ENCODE measurements at regions not wholly inside any gene's neighbourhood (a gene's known extent, or its start where the extent isn't known, plus 50 kb on each side); places are given as distances from the start of the nearest gene placed in this dataset.

DNA sequence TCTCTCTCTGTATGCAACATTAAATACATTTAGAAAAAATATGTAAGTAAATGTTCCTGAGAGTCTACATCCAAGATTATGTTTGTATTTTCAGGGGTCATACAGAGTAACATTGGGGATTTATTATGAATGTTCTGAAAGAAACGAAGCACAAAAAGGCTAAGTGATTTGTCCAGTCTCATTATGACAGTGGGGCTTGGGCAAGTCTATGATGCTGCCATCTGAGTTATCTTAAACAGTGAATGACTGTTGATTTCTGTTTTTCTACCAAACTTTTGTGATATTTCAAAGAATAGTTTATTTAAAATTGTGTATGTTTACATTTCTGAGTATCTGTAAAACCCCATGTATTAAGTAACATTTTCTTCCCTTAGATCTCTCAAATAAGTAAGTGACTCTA, 481.2 kb upstream of the ZNF717 start:
- H3K9me3 ChIP-seq: no peaks in the 10 kb centered on the region
- intact Hi-C loops (cut with DNase I): no loop called here
- H3K36me3 ChIP-seq: no peaks in the 10 kb centered on the region
- H3K27ac ChIP-seq (replicated peaks in 1 of 4): no peak overlapping the region
- no peaks in the 10 kb centered on the region for H3K4me1 ChIP-seq
- no peak for TF ChIP-seq POLR2AphosphoS5 (IDR thresholded peaks at IDR 0.05)
- TF ChIP-seq EP300 (IDR thresholded peaks at IDR 0.05): no peak
- TF ChIP-seq POLR2A (IDR thresholded peaks at IDR 0.05; ENCODE audit: low read depth): no peak
- TF ChIP-seq, protein P1, sequence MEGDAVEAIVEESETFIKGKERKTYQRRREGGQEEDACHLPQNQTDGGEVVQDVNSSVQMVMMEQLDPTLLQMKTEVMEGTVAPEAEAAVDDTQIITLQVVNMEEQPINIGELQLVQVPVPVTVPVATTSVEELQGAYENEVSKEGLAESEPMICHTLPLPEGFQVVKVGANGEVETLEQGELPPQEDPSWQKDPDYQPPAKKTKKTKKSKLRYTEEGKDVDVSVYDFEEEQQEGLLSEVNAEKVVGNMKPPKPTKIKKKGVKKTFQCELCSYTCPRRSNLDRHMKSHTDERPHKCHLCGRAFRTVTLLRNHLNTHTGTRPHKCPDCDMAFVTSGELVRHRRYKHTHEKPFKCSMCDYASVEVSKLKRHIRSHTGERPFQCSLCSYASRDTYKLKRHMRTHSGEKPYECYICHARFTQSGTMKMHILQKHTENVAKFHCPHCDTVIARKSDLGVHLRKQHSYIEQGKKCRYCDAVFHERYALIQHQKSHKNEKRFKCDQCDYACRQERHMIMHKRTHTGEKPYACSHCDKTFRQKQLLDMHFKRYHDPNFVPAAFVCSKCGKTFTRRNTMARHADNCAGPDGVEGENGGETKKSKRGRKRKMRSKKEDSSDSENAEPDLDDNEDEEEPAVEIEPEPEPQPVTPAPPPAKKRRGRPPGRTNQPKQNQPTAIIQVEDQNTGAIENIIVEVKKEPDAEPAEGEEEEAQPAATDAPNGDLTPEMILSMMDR (IDR thresholded peaks at IDR 0.05): no peak
- H3K27me3 ChIP-seq: no peaks in the 10 kb centered on the region
- WGBS: 36% methylated on average over 1 of the region's 1 CpG
- H3K4me3 ChIP-seq: no peak overlapping the region
- no peak for DNase-seq (ENCODE audit: extremely low spot score)

DNA sequence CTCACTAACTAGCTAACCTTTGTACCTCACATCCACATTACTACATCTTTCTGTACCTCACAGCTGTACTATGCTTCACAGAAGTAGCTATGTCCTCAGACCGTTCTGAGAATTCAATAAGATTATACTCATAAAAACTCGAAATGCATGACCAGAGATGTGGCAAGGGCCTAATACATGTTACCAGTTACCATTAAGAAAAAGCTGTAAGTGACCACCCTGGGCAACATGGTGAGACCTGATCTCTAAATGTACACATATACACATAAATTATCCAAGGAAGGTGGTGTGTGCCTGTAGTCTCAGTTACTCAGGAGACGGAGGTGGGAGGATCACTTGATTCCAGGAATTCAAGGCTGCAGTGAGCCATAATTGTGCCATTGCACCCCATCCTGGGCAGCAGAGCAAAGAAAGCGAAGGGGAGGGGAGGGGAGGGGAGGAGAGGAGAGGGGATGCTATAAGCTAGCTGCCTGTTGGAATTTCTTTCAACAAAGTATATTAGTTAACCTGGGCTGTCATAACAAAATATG, 482.6 kb upstream of the ZNF717 start:
- TF ChIP-seq, protein P1 (IDR thresholded peaks at IDR 0.05): no peak
- TF ChIP-seq EP300 (IDR thresholded peaks at IDR 0.05) (no peak), POLR2AphosphoS5 (IDR thresholded peaks at IDR 0.05) (no peak), POLR2A (IDR thresholded peaks at IDR 0.05; ENCODE audit: low read depth) (no peak)
- WGBS: 84% methylated on average over 4 of the region's 4 CpGs
- Histone ChIP-seq H3K36me3 (no peaks in the 10 kb centered on the region), H3K9me3 (no peaks in the 10 kb centered on the region), H3K4me1 (no peaks in the 10 kb centered on the region), H3K4me3 (no peak overlapping the region), H3K27ac (replicated peaks in 1 of 4) (no peak overlapping the region), H3K27me3 (no peaks in the 10 kb centered on the region)
- intact Hi-C loops (cut with DNase I): no loop called here
- no peak for DNase-seq (ENCODE audit: extremely low spot score)

DNA sequence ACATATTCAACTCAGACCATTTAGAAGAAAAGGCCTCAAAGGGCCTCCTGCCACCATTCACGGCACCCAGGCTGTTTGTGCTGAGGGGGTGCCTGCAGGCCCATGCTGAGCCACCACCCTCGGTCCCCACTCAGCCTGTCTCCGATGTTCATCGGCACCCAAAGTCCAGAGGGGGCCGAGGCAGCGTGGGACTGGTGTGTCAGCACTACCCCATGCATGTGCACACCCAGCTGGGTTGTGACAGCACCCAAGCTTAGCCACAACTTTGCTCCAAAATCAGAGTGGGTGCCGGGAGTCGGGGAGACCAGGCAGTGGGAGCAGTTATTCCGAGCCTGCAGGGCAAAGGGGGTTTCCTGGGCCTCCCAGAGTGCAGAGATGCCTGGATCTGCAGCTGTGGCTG, 508.5 kb upstream of the ZNF717 start:
- WGBS: 83% methylated on average over 9 of the region's 9 CpGs
- DNase-seq (ENCODE audit: extremely low spot score): no peak
- intact Hi-C loops (cut with DNase I): no loop called here

DNA sequence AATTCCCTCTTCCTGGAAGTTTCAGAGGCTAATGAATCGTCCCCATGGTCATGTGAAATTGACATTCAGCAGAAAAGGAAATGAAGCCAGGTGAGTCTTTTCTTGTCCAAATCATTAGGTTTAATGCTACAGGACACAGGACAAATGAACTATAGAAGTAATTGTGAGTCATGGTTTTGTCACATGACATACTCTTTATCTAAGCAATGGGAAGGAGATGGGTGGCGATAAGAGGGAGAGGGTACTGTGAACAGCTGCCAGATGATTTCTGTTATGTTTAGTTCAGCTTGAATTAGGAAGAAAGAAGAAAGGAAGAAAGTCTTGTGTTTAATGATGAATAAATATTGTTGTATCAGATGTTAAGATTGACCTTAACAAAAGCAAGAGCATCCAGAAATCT, 515.4 kb upstream of the ZNF717 start:
- TF ChIP-seq EP300 (IDR thresholded peaks at IDR 0.05) (no peak), POLR2A (IDR thresholded peaks at IDR 0.05; ENCODE audit: low read depth) (no peak), POLR2AphosphoS5 (IDR thresholded peaks at IDR 0.05) (no peak)
- TF ChIP-seq, protein P1 (IDR thresholded peaks at IDR 0.05): no peak
- no peaks in the 10 kb centered on the region for H3K4me1 ChIP-seq
- intact Hi-C loops (cut with DNase I): no loop called here
- no peaks in the 10 kb centered on the region for H3K36me3 ChIP-seq
- H3K4me3 ChIP-seq: no peak overlapping the region
- H3K27me3 ChIP-seq: no peaks in the 10 kb centered on the region
- H3K9me3 ChIP-seq: no peaks in the 10 kb centered on the region
- 52% methylated on average over 2 of the region's 2 CpGs for WGBS
- no peak for DNase-seq (ENCODE audit: extremely low spot score)
- H3K27ac ChIP-seq (replicated peaks in 1 of 4): no peak overlapping the region

More for the DNA sequence above, 508.5 kb upstream of the ZNF717 start:
- Histone ChIP-seq H3K27ac (replicated peaks in 1 of 4) (no peak overlapping the region), H3K9me3 (no peaks in the 10 kb centered on the region), H3K4me1 (no peaks in the 10 kb centered on the region), H3K36me3 (no peaks in the 10 kb centered on the region), H3K4me3 (no peak overlapping the region), H3K27me3 (no peaks in the 10 kb centered on the region)
- no peak for TF ChIP-seq POLR2AphosphoS5 (IDR thresholded peaks at IDR 0.05)
- no peak for TF ChIP-seq POLR2A (IDR thresholded peaks at IDR 0.05; ENCODE audit: low read depth)
- TF ChIP-seq, protein P1 (IDR thresholded peaks at IDR 0.05): no peak
- TF ChIP-seq EP300 (IDR thresholded peaks at IDR 0.05): no peak

DNA sequence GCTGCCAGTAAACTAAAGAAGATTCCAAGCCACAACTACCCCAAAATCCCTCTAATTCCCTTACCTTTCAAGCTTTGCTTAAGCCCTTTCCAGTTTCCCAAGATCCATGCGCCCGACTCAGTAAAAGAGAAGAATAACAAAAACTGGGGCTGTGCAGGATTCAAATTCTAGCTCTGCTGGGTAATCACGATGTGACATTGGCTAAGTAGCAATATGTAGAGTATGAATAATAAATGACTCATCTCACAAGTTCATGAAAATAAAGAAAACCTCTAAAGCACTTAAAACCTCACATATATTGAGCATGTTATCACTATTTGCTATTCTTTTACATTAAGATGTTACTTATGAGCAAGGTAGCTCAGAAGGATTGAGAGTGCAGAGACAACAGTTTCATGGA, 522.2 kb upstream of the ZNF717 start:
- no peaks in the 10 kb centered on the region for H3K4me1 ChIP-seq
- DNase-seq (ENCODE audit: extremely low spot score): no peak
- intact Hi-C loops (cut with DNase I): no loop called here
- no peaks in the 10 kb centered on the region for H3K36me3 ChIP-seq
- 82% methylated on average over 3 of the region's 3 CpGs for WGBS
- H3K27ac ChIP-seq (replicated peaks in 1 of 4): no peak overlapping the region
- no peaks in the 10 kb centered on the region for H3K27me3 ChIP-seq
- H3K9me3 ChIP-seq: no peaks in the 10 kb centered on the region
- TF ChIP-seq POLR2A (IDR thresholded peaks at IDR 0.05; ENCODE audit: low read depth): no peak
- no peak for TF ChIP-seq POLR2AphosphoS5 (IDR thresholded peaks at IDR 0.05)
- TF ChIP-seq, protein P1 (IDR thresholded peaks at IDR 0.05): no peak
- TF ChIP-seq EP300 (IDR thresholded peaks at IDR 0.05): no peak
- H3K4me3 ChIP-seq: no peak overlapping the region

Data from esophagus muscularis mucosa (tissue), 4 donors.